ENCODE measurements at regions not wholly inside any gene's neighbourhood (a gene's known extent, or its start where the extent isn't known, plus 50 kb on each side); places are given as distances from the start of the nearest gene placed in this dataset.

GRCh38 chr4:169847171-169847570, 89.4 kb upstream of the HPF1 start:
- Histone ChIP-seq H3K4me1 (ENCODE audit: control insufficient read depth, insufficient read depth, low read length) (no peaks in the 10 kb centered on the region), H3K36me3 (ENCODE audit: control insufficient read depth in 2 of 2, insufficient read depth in 1 of 2, low read length in 2 of 2) (no peaks in the 10 kb centered on the region), H3K27ac (ENCODE audit: extremely low read depth, low read depth, low read length) (no peak overlapping the region), H3K4me3 (ENCODE audit: low read depth, low read length) (no peak overlapping the region), H3K9me3 (ENCODE audit: control insufficient read depth, insufficient read depth, low read depth, low read length) (no peaks in the 10 kb centered on the region)
- TF ChIP-seq ZNF174 (tag by site-specific recombination; IDR thresholded peaks at IDR 0.05) (no peak), SCRT2 (tag by site-specific recombination; IDR thresholded peaks at IDR 0.05) (no peak), KLF8 (tag by site-specific recombination; IDR thresholded peaks at IDR 0.05) (no peak), GLIS1 (tag by site-specific recombination; IDR thresholded peaks at IDR 0.05) (no peak), REPIN1 (tag by site-specific recombination; IDR thresholded peaks at IDR 0.05; ENCODE audit: low read depth) (no peak), ZNF341 (tag by site-specific recombination; IDR thresholded peaks at IDR 0.05; ENCODE audit: low read depth) (no peak), ZNF18 (tag by site-specific recombination; IDR thresholded peaks at IDR 0.05) (no peak), ZNF423 (tag by site-specific recombination; IDR thresholded peaks at IDR 0.05) (no peak), ZNF202 (tag by site-specific recombination; IDR thresholded peaks at IDR 0.05; ENCODE audit: borderline replicate concordance) (no peak), TSHZ1 (tag by site-specific recombination; IDR thresholded peaks at IDR 0.05; ENCODE audit: borderline replicate concordance) (no peak), ZBTB10 (tag by site-specific recombination; IDR thresholded peaks at IDR 0.05) (no peak), ZNF324 (tag by site-specific recombination; IDR thresholded peaks at IDR 0.05) (no peak), ZFHX2 (tag by site-specific recombination; conservative IDR thresholded peaks at IDR 0.05) (no peak), PATZ1 (tag by site-specific recombination; IDR thresholded peaks at IDR 0.05) (no peak), BCL6B (tag by site-specific recombination; IDR thresholded peaks at IDR 0.05) (no peak), ZNF148 (tag by site-specific recombination; IDR thresholded peaks at IDR 0.05; ENCODE audit: borderline replicate concordance) (no peak), PBX3 (CRISPR knock-in tag; IDR thresholded peaks at IDR 0.05) (no peak), ZNF211 (tag by site-specific recombination; IDR thresholded peaks at IDR 0.05; ENCODE audit: low read depth) (no peak), ZNF26 (tag by site-specific recombination; IDR thresholded peaks at IDR 0.05) (no peak), ZNF623 (tag by site-specific recombination; IDR thresholded peaks at IDR 0.05) (no peak)
- ChIA-PET CTCF (interaction anchor here (1.1 kb wide), 1 partner anchor 37 kb away, joined by 3 read pairs; no protein-coding TSS in a partner anchor), POLR2A (no interaction called here)
